Smooth muscle cell (in vitro differentiated cells): ENCODE measurements at regions not wholly inside any gene's neighbourhood (a gene's known extent, or its start where the extent isn't known, plus 50 kb on each side); places are given as distances from the start of the nearest gene placed in this dataset.
"Not testable (repeated sequence)": the region's sequence is repeated elsewhere in the genome, so short reads cannot be mapped to it uniquely, and the experiment has no call there.

ENCODE experiments used
- DNase-seq: peaks from one replicate; lab custom pipeline; 2025; ENCODE audit not compliant: unreplicated experiment; lab: John Stamatoyannopoulos, UW
- H2AFZ ChIP-seq: fragments of 200-600 bp; sonication (generic); 2 replicates; pipeline ENCODE4 v1.6.0; 2016; ENCODE audit warnings: antibody characterized with exemption, low read depth, mild to moderate bottlenecking
- H3F3A ChIP-seq: fragments of 200-600 bp; sonication (generic); 2 replicates; pipeline ENCODE4 v1.6.0; 2017; ENCODE audit warnings: antibody characterized with exemption, low read depth
- H3K27ac ChIP-seq: fragments of 200-600 bp; sonication (generic); 2 replicates; pipeline ENCODE4 v1.5.1; 2016; ENCODE audit warnings: low read depth, mild to moderate bottlenecking
- H3K27me3 ChIP-seq: fragments of 200-600 bp; sonication (generic); 2 replicates; pipeline ENCODE4 v1.6.1; 2016; ENCODE audit warnings: low read depth, mild to moderate bottlenecking
- H3K36me3 ChIP-seq: fragments of 200-600 bp; sonication (generic); 2 replicates; pipeline ENCODE4 v1.5.1; 2016; ENCODE audit warnings: low read depth
- H3K4me1 ChIP-seq: fragments of 200-600 bp; sonication (generic); 2 replicates; pipeline ENCODE4 v1.5.1; 2016; ENCODE audit warnings: low read depth
- H3K4me2 ChIP-seq: fragments of 200-600 bp; sonication (generic); 2 replicates; pipeline ENCODE4 v1.6.0; 2016; ENCODE audit warnings: mild to moderate bottlenecking
- H3K4me3 ChIP-seq: fragments of 200-600 bp; sonication (generic); 2 replicates; pipeline ENCODE4 v1.5.1; 2016; ENCODE audit warnings: mild to moderate bottlenecking
- H3K79me2 ChIP-seq: fragments of 200-600 bp; sonication (generic); 2 replicates; pipeline ENCODE4 v1.6.0; 2016; ENCODE audit warnings: low read depth, mild to moderate bottlenecking
- H3K9ac ChIP-seq: fragments of 200-600 bp; sonication (generic); 2 replicates; pipeline ENCODE4 v1.6.0; 2016; ENCODE audit warnings: low read depth
- H3K9me3 ChIP-seq: fragments of 200-600 bp; sonication (generic); replicated peaks from 2 replicates; pipeline ENCODE4 v1.5.1; 2016; ENCODE audit warnings: low read depth
- H4K20me1 ChIP-seq: fragments of 200-600 bp; sonication (generic); 2 replicates; pipeline ENCODE4 v1.6.0; 2016; ENCODE audit warnings: low read depth
- CTCF ChIP-seq: fragments of 200-600 bp; sonication (generic); IDR thresholded peaks from 2 replicates; pipeline ENCODE4 v1.5.1; 2017; ENCODE audit warnings: borderline replicate concordance, mild to moderate bottlenecking, antibody characterized with exemption; ENCODE audit not compliant: insufficient read depth, poor library complexity, severe bottlenecking
- WGBS: methylation state at CpG from one replicate; pipeline ENCODE4 v1.1.7; 2016; ENCODE audit warnings: low lambda C conversion rate; 5-methylcytosine and 5-hydroxymethylcytosine counted together

- H3K4me1 ChIP-seq, result no peaks in the 10 kb centered on the region
- H3K36me3 ChIP-seq, result no peaks in the 10 kb centered on the region
- H4K20me1 ChIP-seq, result no peaks in the 10 kb centered on the region
- H3K79me2 ChIP-seq, result no peaks in the 10 kb centered on the region
- no peak overlapping the region for H3K27ac ChIP-seq
- H3K27me3 ChIP-seq, result peaks cover 3% of the 10 kb centered on the region
- no peaks in the 10 kb centered on the region for H3K9me3 ChIP-seq
- no peak for TF ChIP-seq CTCF
- no peak overlapping the region for H2AFZ ChIP-seq
- H3K4me2 ChIP-seq, result no peak overlapping the region
- DNase-seq, result no peak
- H3F3A ChIP-seq, result no peaks in the 10 kb centered on the region
- H3K9ac ChIP-seq, result no peak overlapping the region
- WGBS, result 94% methylated on average over 4 of the region's 4 CpGs
- no peak overlapping the region for H3K4me3 ChIP-seq
These were observed 750.9 kb downstream of the BRINP3 start for GRCh38 chr1:189726806-189727205.

GRCh38 chr1:189751311-189751710 lies 726.4 kb downstream of the BRINP3 start:
- Histone ChIP-seq H3K27ac (no peak overlapping the region), H3K9ac (no peak overlapping the region), H3K9me3 (no peaks in the 10 kb centered on the region), H3K4me2 (no peak overlapping the region), H3K36me3 (no peaks in the 10 kb centered on the region), H3F3A (no peaks in the 10 kb centered on the region), H3K4me1 (no peaks in the 10 kb centered on the region), H3K27me3 (no peaks in the 10 kb centered on the region), H4K20me1 (no peaks in the 10 kb centered on the region), H2AFZ (no peak overlapping the region), H3K79me2 (no peaks in the 10 kb centered on the region), H3K4me3 (no peak overlapping the region)
- no peak for TF ChIP-seq CTCF
- DNase-seq, result no peak

- Histone ChIP-seq H3F3A (no peaks in the 10 kb centered on the region), H3K27ac (no peak overlapping the region), H3K27me3 (no peaks in the 10 kb centered on the region), H3K9ac (no peak overlapping the region), H4K20me1 (no peaks in the 10 kb centered on the region), H3K9me3 (no peaks in the 10 kb centered on the region), H2AFZ (no peak overlapping the region), H3K36me3 (no peaks in the 10 kb centered on the region), H3K4me1 (no peaks in the 10 kb centered on the region), H3K4me2 (no peak overlapping the region), H3K4me3 (no peak overlapping the region), H3K79me2 (no peaks in the 10 kb centered on the region)
- no peak for DNase-seq
- TF ChIP-seq CTCF, result no peak
- WGBS, result 96% methylated on average over 1 of the region's 1 CpG
These were observed 725.1 kb downstream of the BRINP3 start for GRCh38 chr1:189752461-189752995.

- 87% methylated on average over 9 of the region's 9 CpGs for WGBS
- not testable (repeated sequence) for H4K20me1 ChIP-seq, H3K36me3 ChIP-seq, H3K9me3 ChIP-seq, H3K79me2 ChIP-seq, H3K4me2 ChIP-seq, H3K4me1 ChIP-seq, H3K27me3 ChIP-seq, H3K4me3 ChIP-seq, DNase-seq, H3K9ac ChIP-seq, H2AFZ ChIP-seq, H3F3A ChIP-seq, H3K27ac ChIP-seq
These were observed 722.6 kb downstream of the BRINP3 start for GRCh38 chr1:189755100-189755499.
